PFSK-1 (cell line): ENCODE measurements at regions not wholly inside any gene's neighbourhood (a gene's known extent, or its start where the extent isn't known, plus 50 kb on each side); places are given as distances from the start of the nearest gene placed in this dataset.

Source experiments
- FOXP2 ChIP-seq: optimal IDR thresholded peaks from 2 replicates; pipeline ENCODE3; 2011; ENCODE audit warnings: borderline replicate concordance, control low read depth, inconsistent platforms; ENCODE audit not compliant: insufficient read depth; ENCODE audit errors: extremely low read length, extremely low read depth
- POLR2AphosphoS5 ChIP-seq: IDR thresholded peaks from 2 replicates; pipeline ENCODE4 v1.6.1; 2012; ENCODE audit warnings: low read depth, mild to moderate bottlenecking, control low read depth, low read length, moderate library complexity
- SIN3A ChIP-seq: IDR thresholded peaks from 2 replicates; pipeline ENCODE4 v1.6.1; 2012; ENCODE audit warnings: mild to moderate bottlenecking, low read length, moderate library complexity, borderline replicate concordance; ENCODE audit not compliant: insufficient read depth
- TAF1 ChIP-seq: IDR thresholded peaks from 2 replicates; pipeline ENCODE4 v1.6.1; 2012; ENCODE audit warnings: low read length, control low read depth, borderline replicate concordance; ENCODE audit not compliant: insufficient read depth
- TF ChIP-seq, protein P1 (sequence below), 2 experiments: IDR thresholded peaks; 2 replicates each; pipeline versions ENCODE4 v1.6.1 to v1.8.0; 2011 to 2012; ENCODE audit warnings: low read depth in 2 of 2, low read length in 2 of 2, control low read depth in 1 of 2, inconsistent platforms in 1 of 2, mild to moderate bottlenecking in 1 of 2, moderate library complexity in 1 of 2; ENCODE audit not compliant: insufficient read depth in 1 of 2

DNA sequence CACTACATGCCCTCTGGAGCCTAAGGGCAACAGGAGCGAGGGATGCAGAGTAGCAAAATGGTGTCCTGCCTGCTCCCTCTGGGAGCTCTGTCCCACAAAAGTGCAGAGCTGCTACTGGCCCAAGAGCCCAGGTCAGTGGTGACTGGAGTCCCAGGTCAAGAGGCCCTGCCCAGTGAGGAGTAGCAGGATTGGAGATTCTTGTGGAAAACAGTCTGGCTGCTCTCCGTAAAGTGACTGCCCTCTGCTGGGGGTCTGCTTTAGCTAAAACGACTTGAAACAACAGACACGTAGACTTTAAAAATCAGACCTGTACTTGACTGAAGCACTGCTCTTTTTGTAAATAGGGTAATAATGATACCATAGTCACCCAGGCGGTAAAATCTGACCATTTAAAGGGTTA lies 917.0 kb downstream of the MAT2B start:
- TF ChIP-seq POLR2AphosphoS5 (no peak), TAF1 (no peak), FOXP2 (no peak), SIN3A (no peak)
- TF ChIP-seq, protein P1, sequence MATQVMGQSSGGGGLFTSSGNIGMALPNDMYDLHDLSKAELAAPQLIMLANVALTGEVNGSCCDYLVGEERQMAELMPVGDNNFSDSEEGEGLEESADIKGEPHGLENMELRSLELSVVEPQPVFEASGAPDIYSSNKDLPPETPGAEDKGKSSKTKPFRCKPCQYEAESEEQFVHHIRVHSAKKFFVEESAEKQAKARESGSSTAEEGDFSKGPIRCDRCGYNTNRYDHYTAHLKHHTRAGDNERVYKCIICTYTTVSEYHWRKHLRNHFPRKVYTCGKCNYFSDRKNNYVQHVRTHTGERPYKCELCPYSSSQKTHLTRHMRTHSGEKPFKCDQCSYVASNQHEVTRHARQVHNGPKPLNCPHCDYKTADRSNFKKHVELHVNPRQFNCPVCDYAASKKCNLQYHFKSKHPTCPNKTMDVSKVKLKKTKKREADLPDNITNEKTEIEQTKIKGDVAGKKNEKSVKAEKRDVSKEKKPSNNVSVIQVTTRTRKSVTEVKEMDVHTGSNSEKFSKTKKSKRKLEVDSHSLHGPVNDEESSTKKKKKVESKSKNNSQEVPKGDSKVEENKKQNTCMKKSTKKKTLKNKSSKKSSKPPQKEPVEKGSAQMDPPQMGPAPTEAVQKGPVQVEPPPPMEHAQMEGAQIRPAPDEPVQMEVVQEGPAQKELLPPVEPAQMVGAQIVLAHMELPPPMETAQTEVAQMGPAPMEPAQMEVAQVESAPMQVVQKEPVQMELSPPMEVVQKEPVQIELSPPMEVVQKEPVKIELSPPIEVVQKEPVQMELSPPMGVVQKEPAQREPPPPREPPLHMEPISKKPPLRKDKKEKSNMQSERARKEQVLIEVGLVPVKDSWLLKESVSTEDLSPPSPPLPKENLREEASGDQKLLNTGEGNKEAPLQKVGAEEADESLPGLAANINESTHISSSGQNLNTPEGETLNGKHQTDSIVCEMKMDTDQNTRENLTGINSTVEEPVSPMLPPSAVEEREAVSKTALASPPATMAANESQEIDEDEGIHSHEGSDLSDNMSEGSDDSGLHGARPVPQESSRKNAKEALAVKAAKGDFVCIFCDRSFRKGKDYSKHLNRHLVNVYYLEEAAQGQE (IDR thresholded peaks at IDR 0.05; ENCODE audit: insufficient read depth in 1 of 2, low read depth in 2 of 2, low read length in 2 of 2), result no peak
